Panc1 (cell line): ENCODE measurements at regions not wholly inside any gene's neighbourhood (a gene's known extent, or its start where the extent isn't known, plus 50 kb on each side); places are given as distances from the start of the nearest gene placed in this dataset.

Experiments
- POLR2AphosphoS5 ChIP-seq: IDR thresholded peaks from 2 replicates; pipeline ENCODE4 v1.6.1; 2012; ENCODE audit warnings: mild to moderate bottlenecking, low read depth, low read length, moderate library complexity
- SIN3A ChIP-seq: IDR thresholded peaks from 2 replicates; pipeline ENCODE4 v1.6.1; 2012; ENCODE audit warnings: low read depth, mild to moderate bottlenecking, low read length, moderate library complexity, borderline replicate concordance; ENCODE audit not compliant: insufficient read depth
- TF ChIP-seq, protein P1 (sequence below): fragments of 450-650 bp; IDR thresholded peaks from 2 replicates; pipeline ENCODE4 v1.5.1; 2017; ENCODE audit warnings: mild to moderate bottlenecking
- TF ChIP-seq, protein P2 (sequence below), 2 experiments: IDR thresholded peaks; 2 replicates each; pipeline ENCODE4 v1.6.1; 2011 to 2012; ENCODE audit warnings: low read depth in 2 of 2, control low read depth in 1 of 2, low read length in 1 of 2, mild to moderate bottlenecking in 1 of 2, moderate library complexity in 1 of 2; ENCODE audit not compliant: insufficient read depth in 1 of 2

DNA sequence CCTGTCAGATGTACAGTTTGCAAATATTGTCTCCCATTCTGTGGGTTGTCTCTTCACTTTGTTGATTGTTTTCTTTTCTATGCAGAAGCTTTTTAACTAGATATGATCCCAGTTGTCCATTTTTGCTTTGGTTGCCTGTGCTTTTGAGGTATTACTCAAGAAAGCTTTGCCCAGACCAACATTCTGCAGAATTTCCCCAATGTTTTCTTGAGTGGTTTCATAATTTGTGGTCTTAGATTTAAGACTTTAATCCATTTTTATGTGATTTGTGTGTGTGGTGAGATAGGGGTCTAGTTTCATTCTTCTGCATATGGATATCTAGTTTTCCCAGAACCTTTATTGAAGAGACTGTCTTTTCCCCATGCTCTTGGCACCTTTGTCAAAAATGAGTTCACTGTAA is 116.9 kb downstream of the DUSP10 start:
- TF ChIP-seq, protein P1, sequence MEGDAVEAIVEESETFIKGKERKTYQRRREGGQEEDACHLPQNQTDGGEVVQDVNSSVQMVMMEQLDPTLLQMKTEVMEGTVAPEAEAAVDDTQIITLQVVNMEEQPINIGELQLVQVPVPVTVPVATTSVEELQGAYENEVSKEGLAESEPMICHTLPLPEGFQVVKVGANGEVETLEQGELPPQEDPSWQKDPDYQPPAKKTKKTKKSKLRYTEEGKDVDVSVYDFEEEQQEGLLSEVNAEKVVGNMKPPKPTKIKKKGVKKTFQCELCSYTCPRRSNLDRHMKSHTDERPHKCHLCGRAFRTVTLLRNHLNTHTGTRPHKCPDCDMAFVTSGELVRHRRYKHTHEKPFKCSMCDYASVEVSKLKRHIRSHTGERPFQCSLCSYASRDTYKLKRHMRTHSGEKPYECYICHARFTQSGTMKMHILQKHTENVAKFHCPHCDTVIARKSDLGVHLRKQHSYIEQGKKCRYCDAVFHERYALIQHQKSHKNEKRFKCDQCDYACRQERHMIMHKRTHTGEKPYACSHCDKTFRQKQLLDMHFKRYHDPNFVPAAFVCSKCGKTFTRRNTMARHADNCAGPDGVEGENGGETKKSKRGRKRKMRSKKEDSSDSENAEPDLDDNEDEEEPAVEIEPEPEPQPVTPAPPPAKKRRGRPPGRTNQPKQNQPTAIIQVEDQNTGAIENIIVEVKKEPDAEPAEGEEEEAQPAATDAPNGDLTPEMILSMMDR = no peak
- TF ChIP-seq POLR2AphosphoS5 = no peak
- no peak for TF ChIP-seq SIN3A
- TF ChIP-seq, protein P2, sequence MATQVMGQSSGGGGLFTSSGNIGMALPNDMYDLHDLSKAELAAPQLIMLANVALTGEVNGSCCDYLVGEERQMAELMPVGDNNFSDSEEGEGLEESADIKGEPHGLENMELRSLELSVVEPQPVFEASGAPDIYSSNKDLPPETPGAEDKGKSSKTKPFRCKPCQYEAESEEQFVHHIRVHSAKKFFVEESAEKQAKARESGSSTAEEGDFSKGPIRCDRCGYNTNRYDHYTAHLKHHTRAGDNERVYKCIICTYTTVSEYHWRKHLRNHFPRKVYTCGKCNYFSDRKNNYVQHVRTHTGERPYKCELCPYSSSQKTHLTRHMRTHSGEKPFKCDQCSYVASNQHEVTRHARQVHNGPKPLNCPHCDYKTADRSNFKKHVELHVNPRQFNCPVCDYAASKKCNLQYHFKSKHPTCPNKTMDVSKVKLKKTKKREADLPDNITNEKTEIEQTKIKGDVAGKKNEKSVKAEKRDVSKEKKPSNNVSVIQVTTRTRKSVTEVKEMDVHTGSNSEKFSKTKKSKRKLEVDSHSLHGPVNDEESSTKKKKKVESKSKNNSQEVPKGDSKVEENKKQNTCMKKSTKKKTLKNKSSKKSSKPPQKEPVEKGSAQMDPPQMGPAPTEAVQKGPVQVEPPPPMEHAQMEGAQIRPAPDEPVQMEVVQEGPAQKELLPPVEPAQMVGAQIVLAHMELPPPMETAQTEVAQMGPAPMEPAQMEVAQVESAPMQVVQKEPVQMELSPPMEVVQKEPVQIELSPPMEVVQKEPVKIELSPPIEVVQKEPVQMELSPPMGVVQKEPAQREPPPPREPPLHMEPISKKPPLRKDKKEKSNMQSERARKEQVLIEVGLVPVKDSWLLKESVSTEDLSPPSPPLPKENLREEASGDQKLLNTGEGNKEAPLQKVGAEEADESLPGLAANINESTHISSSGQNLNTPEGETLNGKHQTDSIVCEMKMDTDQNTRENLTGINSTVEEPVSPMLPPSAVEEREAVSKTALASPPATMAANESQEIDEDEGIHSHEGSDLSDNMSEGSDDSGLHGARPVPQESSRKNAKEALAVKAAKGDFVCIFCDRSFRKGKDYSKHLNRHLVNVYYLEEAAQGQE (IDR thresholded peaks at IDR 0.05; ENCODE audit: insufficient read depth in 1 of 2, low read depth in 2 of 2, low read length in 1 of 2) = no peak
